Chondrocyte (in vitro differentiated cells): ENCODE measurements at regions not wholly inside any gene's neighbourhood (a gene's known extent, or its start where the extent isn't known, plus 50 kb on each side); places are given as distances from the start of the nearest gene placed in this dataset.

Experiments used
- DNase-seq: peaks from one replicate; pipeline ENCODE4 v3.0.0; 2021; ENCODE audit warnings: mixed read lengths, low spot score
- H3K27ac Mint-ChIP-seq: one replicate; pipeline ENCODE4 v1.8.0; 2021; ENCODE audit warnings: mild to moderate bottlenecking, moderate library complexity, mixed read lengths; ENCODE audit not compliant: unreplicated experiment
- H3K27me3 Mint-ChIP-seq: 2 replicates; pipeline ENCODE4 v1.8.0; 2021; ENCODE audit warnings: low read depth, mixed read lengths
- H3K36me3 Mint-ChIP-seq: 2 replicates; pipeline ENCODE4 v1.8.0; 2021; ENCODE audit warnings: low read depth, mixed read lengths
- H3K4me1 Mint-ChIP-seq: 2 replicates; pipeline ENCODE4 v1.8.0; 2021; ENCODE audit warnings: low read depth, mild to moderate bottlenecking, mixed read lengths
- H3K4me3 Mint-ChIP-seq: one replicate; pipeline ENCODE4 v1.8.0; 2021; ENCODE audit warnings: mild to moderate bottlenecking, moderate library complexity, mixed read lengths; ENCODE audit not compliant: unreplicated experiment
- H3K9me3 Mint-ChIP-seq: 2 replicates; pipeline ENCODE4 v1.8.0; 2021; ENCODE audit warnings: low read depth, mixed read lengths
- TF ChIP-seq, protein P1 (sequence below): fragments of 200-600 bp; sonication (generic); IDR thresholded peaks from 2 replicates; pipeline ENCODE4 v1.5.0; 2021; ENCODE audit warnings: antibody characterized with exemption, mild to moderate bottlenecking, moderate library complexity

- TF ChIP-seq, protein P1, sequence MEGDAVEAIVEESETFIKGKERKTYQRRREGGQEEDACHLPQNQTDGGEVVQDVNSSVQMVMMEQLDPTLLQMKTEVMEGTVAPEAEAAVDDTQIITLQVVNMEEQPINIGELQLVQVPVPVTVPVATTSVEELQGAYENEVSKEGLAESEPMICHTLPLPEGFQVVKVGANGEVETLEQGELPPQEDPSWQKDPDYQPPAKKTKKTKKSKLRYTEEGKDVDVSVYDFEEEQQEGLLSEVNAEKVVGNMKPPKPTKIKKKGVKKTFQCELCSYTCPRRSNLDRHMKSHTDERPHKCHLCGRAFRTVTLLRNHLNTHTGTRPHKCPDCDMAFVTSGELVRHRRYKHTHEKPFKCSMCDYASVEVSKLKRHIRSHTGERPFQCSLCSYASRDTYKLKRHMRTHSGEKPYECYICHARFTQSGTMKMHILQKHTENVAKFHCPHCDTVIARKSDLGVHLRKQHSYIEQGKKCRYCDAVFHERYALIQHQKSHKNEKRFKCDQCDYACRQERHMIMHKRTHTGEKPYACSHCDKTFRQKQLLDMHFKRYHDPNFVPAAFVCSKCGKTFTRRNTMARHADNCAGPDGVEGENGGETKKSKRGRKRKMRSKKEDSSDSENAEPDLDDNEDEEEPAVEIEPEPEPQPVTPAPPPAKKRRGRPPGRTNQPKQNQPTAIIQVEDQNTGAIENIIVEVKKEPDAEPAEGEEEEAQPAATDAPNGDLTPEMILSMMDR: no peak
- DNase-seq: no peak
- H3K4me3 Mint-ChIP-seq: no peak overlapping the region
- H3K27ac Mint-ChIP-seq: peak overlapping the region; percentile 79
- peaks cover 9% of the 10 kb centered on the region for H3K4me1 Mint-ChIP-seq
- H3K27me3 Mint-ChIP-seq: no peaks in the 10 kb centered on the region
- H3K36me3 Mint-ChIP-seq: peaks cover 2% of the 10 kb centered on the region
- peaks cover 14% of the 10 kb centered on the region for H3K9me3 Mint-ChIP-seq
These were observed 236.3 kb upstream of the NWD2 start for GRCh38 chr4:37008199-37008598.

DNA sequence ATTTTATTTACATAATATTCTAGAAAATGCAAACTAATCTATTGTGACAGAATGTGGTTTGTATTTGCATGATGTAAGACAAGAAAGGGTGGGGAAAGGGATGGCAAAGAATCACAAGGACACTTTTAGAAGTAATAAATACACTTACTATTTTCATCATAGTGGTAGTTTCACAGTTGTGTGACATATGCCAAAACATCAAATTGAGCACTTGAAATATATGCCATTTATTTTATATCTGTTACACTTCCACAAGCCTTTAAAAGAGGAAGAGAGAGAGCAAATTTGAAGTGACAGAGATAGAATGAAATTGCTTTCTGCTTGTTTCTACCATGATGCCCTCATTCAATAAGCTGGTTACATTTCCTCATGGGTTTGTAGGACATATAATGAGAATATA is 230.0 kb upstream of the NWD2 start:
- H3K27ac Mint-ChIP-seq: no peak overlapping the region
- peaks cover 14% of the 10 kb centered on the region for H3K9me3 Mint-ChIP-seq
- no peak for DNase-seq
- H3K4me1 Mint-ChIP-seq: no peaks in the 10 kb centered on the region
- TF ChIP-seq, protein P1: no peak
- peaks cover 7% of the 10 kb centered on the region for H3K27me3 Mint-ChIP-seq
- peaks cover 2% of the 10 kb centered on the region for H3K36me3 Mint-ChIP-seq
- no peak overlapping the region for H3K4me3 Mint-ChIP-seq

DNA sequence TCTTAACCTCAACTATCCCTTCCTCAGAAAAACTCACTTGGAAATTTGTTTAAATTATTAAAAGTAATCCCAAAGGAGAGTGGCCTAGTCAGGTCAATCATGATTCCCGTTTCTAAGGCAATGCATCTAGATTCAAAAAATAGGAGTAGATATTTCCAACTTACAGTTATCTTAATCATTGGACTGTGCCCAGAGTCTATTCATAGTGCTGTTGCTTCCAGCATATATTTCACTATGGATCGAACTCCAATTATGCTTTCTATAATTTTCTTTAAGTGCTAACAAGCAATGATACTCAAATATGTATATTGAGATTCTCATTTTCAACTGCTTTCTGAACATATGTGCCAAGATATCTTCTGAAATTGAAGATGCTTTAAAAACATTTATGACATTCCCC is 229.2 kb upstream of the NWD2 start:
- TF ChIP-seq, protein P1: no peak
- Mint-ChIP-seq H3K9me3 (peaks cover 14% of the 10 kb centered on the region), H3K4me3 (no peak overlapping the region)

DNA sequence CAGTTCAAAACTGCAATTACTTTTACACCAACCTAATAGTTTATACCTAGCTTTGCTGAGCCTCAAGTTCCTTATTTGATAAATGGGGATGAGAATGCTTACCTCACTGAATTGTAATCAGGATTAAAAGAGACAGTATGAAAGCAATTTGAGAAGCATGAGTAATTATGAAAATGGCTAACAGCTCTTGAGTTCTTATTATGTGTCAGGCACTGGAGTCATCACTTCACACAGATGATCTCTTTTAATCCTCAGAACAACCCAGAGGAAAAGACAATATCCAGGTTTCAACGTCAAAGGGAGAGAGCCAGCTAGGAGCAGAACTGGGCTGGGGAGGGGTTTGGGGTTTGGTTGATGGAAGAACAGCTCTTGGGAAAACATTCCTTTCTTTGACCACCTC is 221.0 kb upstream of the NWD2 start:
- H3K9me3 Mint-ChIP-seq: peaks cover 5% of the 10 kb centered on the region
- no peaks in the 10 kb centered on the region for H3K36me3 Mint-ChIP-seq
- TF ChIP-seq, protein P1: no peak
- H3K27ac Mint-ChIP-seq: no peak overlapping the region
- no peak overlapping the region for H3K4me3 Mint-ChIP-seq
- H3K27me3 Mint-ChIP-seq: peaks cover 4% of the 10 kb centered on the region
- H3K4me1 Mint-ChIP-seq: no peaks in the 10 kb centered on the region
- no peak for DNase-seq

More for the DNA sequence above, 229.2 kb upstream of the NWD2 start:
- Mint-ChIP-seq H3K27ac (no peak overlapping the region), H3K27me3 (peaks cover 7% of the 10 kb centered on the region), H3K36me3 (peaks cover 2% of the 10 kb centered on the region), H3K4me1 (no peaks in the 10 kb centered on the region)
- no peak for DNase-seq

- no peaks in the 10 kb centered on the region for H3K36me3 Mint-ChIP-seq
- H3K27ac Mint-ChIP-seq: no peak overlapping the region
- H3K4me3 Mint-ChIP-seq: no peak overlapping the region
- H3K4me1 Mint-ChIP-seq: no peaks in the 10 kb centered on the region
- DNase-seq: no peak
- H3K9me3 Mint-ChIP-seq: peaks cover 5% of the 10 kb centered on the region
- peaks cover 4% of the 10 kb centered on the region for H3K27me3 Mint-ChIP-seq
- TF ChIP-seq, protein P1: no peak
These were observed 220.5 kb upstream of the NWD2 start for GRCh38 chr4:37023996-37024395.
